ENCODE measurements at regions not wholly inside any gene's neighbourhood (a gene's known extent, or its start where the extent isn't known, plus 50 kb on each side); places are given as distances from the start of the nearest gene placed in this dataset.
"Not testable (repeated sequence)": the region's sequence is repeated elsewhere in the genome, so short reads cannot be mapped to it uniquely, and the experiment has no call there.

GRCh38 chr10:47675577-47675976 lies 87.8 kb downstream of the SYT15B start:
- H2AFZ ChIP-seq (ENCODE audit: insufficient read depth, low read length, poor library complexity); DNase-seq; H2BK12ac ChIP-seq (ENCODE audit: low read length); H3K27me3 ChIP-seq (ENCODE audit: insufficient read depth, low read length); H3K36me3 ChIP-seq (ENCODE audit: control insufficient read depth in 1 of 2, insufficient read depth in 2 of 2, low read length in 2 of 2); H3K79me1 ChIP-seq (ENCODE audit: low read length); H3K4me2 ChIP-seq (ENCODE audit: low read length); H3K4me1 ChIP-seq (ENCODE audit: control insufficient read depth in 1 of 2, insufficient read depth in 2 of 2, low read length in 2 of 2); H3K9me3 ChIP-seq (ENCODE audit: insufficient read depth, low read depth, low read length); H3K4me3 ChIP-seq (ENCODE audit: low read depth, low read length); H2BK5ac ChIP-seq (ENCODE audit: low read depth, low read length, poor library complexity); H3K14ac ChIP-seq (ENCODE audit: low read length); H3K9ac ChIP-seq (ENCODE audit: low read length); H4K12ac ChIP-seq (ENCODE audit: low read depth, low read length); H3K79me2 ChIP-seq (ENCODE audit: control insufficient read depth, insufficient read depth, low read length, poor library complexity); H3K4ac ChIP-seq (ENCODE audit: low read depth, low read length); H2AK5ac ChIP-seq (ENCODE audit: low read length); H2BK120ac ChIP-seq (ENCODE audit: insufficient read depth, low read length, poor library complexity); H3K27ac ChIP-seq (ENCODE audit: low read depth, low read length); H3K23ac ChIP-seq (ENCODE audit: low read length); H4K8ac ChIP-seq (ENCODE audit: low read depth, low read length); H4K91ac ChIP-seq (ENCODE audit: low read depth, low read length); H3K18ac ChIP-seq (ENCODE audit: low read length): not testable (repeated sequence)

DNA sequence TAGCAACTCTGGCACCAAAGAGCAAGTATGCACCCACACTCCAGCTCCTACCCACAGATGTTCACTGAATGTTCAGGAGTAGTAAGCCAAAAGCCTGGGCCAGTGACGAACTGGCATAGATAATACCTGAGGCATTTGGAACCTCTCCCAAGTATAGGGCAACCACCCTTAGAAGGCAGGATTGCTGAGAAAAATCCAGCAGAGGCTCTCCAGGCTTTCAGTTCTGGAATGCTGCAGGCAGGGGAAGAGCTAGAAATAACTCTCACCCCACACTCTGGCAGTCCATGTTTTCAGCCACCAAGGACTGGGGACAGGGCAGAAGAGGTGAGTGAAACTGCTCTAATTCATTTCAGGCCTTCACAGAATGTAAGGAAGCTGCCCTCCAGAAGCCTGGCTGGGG lies 90.3 kb downstream of the SYT15B start:
- H3K79me1 ChIP-seq (ENCODE audit: low read length); H3K14ac ChIP-seq (ENCODE audit: low read length); H2AFZ ChIP-seq (ENCODE audit: insufficient read depth, low read length, poor library complexity); H2AK5ac ChIP-seq (ENCODE audit: low read length); H3K27ac ChIP-seq (ENCODE audit: low read depth, low read length); H2BK120ac ChIP-seq (ENCODE audit: insufficient read depth, low read length, poor library complexity); H3K9ac ChIP-seq (ENCODE audit: low read length); H3K79me2 ChIP-seq (ENCODE audit: control insufficient read depth, insufficient read depth, low read length, poor library complexity); H3K23ac ChIP-seq (ENCODE audit: low read length); H2BK5ac ChIP-seq (ENCODE audit: low read depth, low read length, poor library complexity); H3K36me3 ChIP-seq (ENCODE audit: control insufficient read depth in 1 of 2, insufficient read depth in 2 of 2, low read length in 2 of 2); H4K8ac ChIP-seq (ENCODE audit: low read depth, low read length); H3K9me3 ChIP-seq (ENCODE audit: insufficient read depth, low read depth, low read length); H3K27me3 ChIP-seq (ENCODE audit: insufficient read depth, low read length); H2BK12ac ChIP-seq (ENCODE audit: low read length); H4K12ac ChIP-seq (ENCODE audit: low read depth, low read length); H3K4ac ChIP-seq (ENCODE audit: low read depth, low read length); H3K18ac ChIP-seq (ENCODE audit: low read length); H3K4me3 ChIP-seq (ENCODE audit: low read depth, low read length); H4K91ac ChIP-seq (ENCODE audit: low read depth, low read length); H3K4me1 ChIP-seq (ENCODE audit: control insufficient read depth in 1 of 2, insufficient read depth in 2 of 2, low read length in 2 of 2); H3K4me2 ChIP-seq (ENCODE audit: low read length): not testable (repeated sequence)
- no CpG with 5 or more reads among the region's 1 CpG for WGBS (ENCODE audit: extremely low coverage, insufficient coverage, insufficient read length)
- DNase-seq = peak; percentile 2 to 34

DNA sequence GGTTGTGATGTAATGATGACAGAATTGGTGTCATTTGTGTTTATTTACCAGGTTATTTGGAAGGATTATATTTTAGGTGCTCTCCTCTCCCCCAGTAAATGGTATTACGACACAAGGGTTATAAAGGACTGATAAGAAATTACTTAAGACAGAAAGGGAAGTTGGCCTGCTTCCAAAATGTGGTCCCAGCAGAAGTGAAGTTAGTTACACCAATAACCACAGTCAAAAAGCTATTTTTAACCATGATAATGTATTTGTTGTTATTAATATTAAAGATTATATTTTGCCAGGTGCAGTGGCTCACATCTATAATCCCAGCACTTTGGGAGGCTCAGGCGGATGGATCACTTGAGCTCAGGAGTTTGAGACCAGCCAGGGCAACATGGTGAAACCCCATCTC lies 92.5 kb downstream of the SYT15B start:
- not testable (repeated sequence) for H3K4me3 ChIP-seq (ENCODE audit: low read depth, low read length)
- WGBS (ENCODE audit: extremely low coverage, insufficient coverage, insufficient read length) = no CpG with 5 or more reads among the region's 2 CpGs

GRCh38 chr10:47661955-47662577 lies 101.3 kb downstream of the SYT15B start:
- H3K4me3 ChIP-seq (ENCODE audit: low read depth, low read length); H3K36me3 ChIP-seq (ENCODE audit: control insufficient read depth in 1 of 2, insufficient read depth in 2 of 2, low read length in 2 of 2); H4K12ac ChIP-seq (ENCODE audit: low read depth, low read length); H3K9ac ChIP-seq (ENCODE audit: low read length); H3K4me1 ChIP-seq (ENCODE audit: control insufficient read depth in 1 of 2, insufficient read depth in 2 of 2, low read length in 2 of 2); H3K14ac ChIP-seq (ENCODE audit: low read length); H2BK120ac ChIP-seq (ENCODE audit: insufficient read depth, low read length, poor library complexity); H3K79me1 ChIP-seq (ENCODE audit: low read length); H4K91ac ChIP-seq (ENCODE audit: low read depth, low read length); H4K8ac ChIP-seq (ENCODE audit: low read depth, low read length); H3K4ac ChIP-seq (ENCODE audit: low read depth, low read length); H3K18ac ChIP-seq (ENCODE audit: low read length); H2AFZ ChIP-seq (ENCODE audit: insufficient read depth, low read length, poor library complexity); H3K4me2 ChIP-seq (ENCODE audit: low read length); H3K9me3 ChIP-seq (ENCODE audit: insufficient read depth, low read depth, low read length); H2BK12ac ChIP-seq (ENCODE audit: low read length); H3K27ac ChIP-seq (ENCODE audit: low read depth, low read length); H2BK5ac ChIP-seq (ENCODE audit: low read depth, low read length, poor library complexity); H3K27me3 ChIP-seq (ENCODE audit: insufficient read depth, low read length); DNase-seq; H3K23ac ChIP-seq (ENCODE audit: low read length); H3K79me2 ChIP-seq (ENCODE audit: control insufficient read depth, insufficient read depth, low read length, poor library complexity); H2AK5ac ChIP-seq (ENCODE audit: low read length): not testable (repeated sequence)
- WGBS (ENCODE audit: extremely low coverage, insufficient coverage, insufficient read length) = no CpG with 5 or more reads among the region's 8 CpGs

More for the DNA sequence above, 92.5 kb downstream of the SYT15B start:
- not testable (repeated sequence) for H3K18ac ChIP-seq (ENCODE audit: low read length); H3K4ac ChIP-seq (ENCODE audit: low read depth, low read length); H3K14ac ChIP-seq (ENCODE audit: low read length); H3K23ac ChIP-seq (ENCODE audit: low read length); H3K9ac ChIP-seq (ENCODE audit: low read length); H3K9me3 ChIP-seq (ENCODE audit: insufficient read depth, low read depth, low read length); H4K91ac ChIP-seq (ENCODE audit: low read depth, low read length); H2BK120ac ChIP-seq (ENCODE audit: insufficient read depth, low read length, poor library complexity); DNase-seq; H2AFZ ChIP-seq (ENCODE audit: insufficient read depth, low read length, poor library complexity); H2BK5ac ChIP-seq (ENCODE audit: low read depth, low read length, poor library complexity); H3K27me3 ChIP-seq (ENCODE audit: insufficient read depth, low read length); H3K36me3 ChIP-seq (ENCODE audit: control insufficient read depth in 1 of 2, insufficient read depth in 2 of 2, low read length in 2 of 2); H2BK12ac ChIP-seq (ENCODE audit: low read length); H4K12ac ChIP-seq (ENCODE audit: low read depth, low read length); H3K4me1 ChIP-seq (ENCODE audit: control insufficient read depth in 1 of 2, insufficient read depth in 2 of 2, low read length in 2 of 2); H3K27ac ChIP-seq (ENCODE audit: low read depth, low read length); H2AK5ac ChIP-seq (ENCODE audit: low read length); H3K79me2 ChIP-seq (ENCODE audit: control insufficient read depth, insufficient read depth, low read length, poor library complexity); H4K8ac ChIP-seq (ENCODE audit: low read depth, low read length); H3K4me2 ChIP-seq (ENCODE audit: low read length); H3K79me1 ChIP-seq (ENCODE audit: low read length)
